ENCODE measurements at regions not wholly inside any gene's neighbourhood (a gene's known extent, or its start where the extent isn't known, plus 50 kb on each side); places are given as distances from the start of the nearest gene placed in this dataset.

- H3K9me3 Mint-ChIP-seq (ENCODE audit: unreplicated experiment): no peaks in the 10 kb centered on the region
- no peak overlapping the region for H3K27ac Mint-ChIP-seq (ENCODE audit: unreplicated experiment)
- no peaks in the 10 kb centered on the region for H3K36me3 Mint-ChIP-seq (ENCODE audit: unreplicated experiment)
- no peak for TF ChIP-seq CTCF (IDR thresholded peaks at IDR 0.05)
- no peaks in the 10 kb centered on the region for H3K4me1 Mint-ChIP-seq (ENCODE audit: unreplicated experiment)
- no peaks in the 10 kb centered on the region for H3K27me3 Mint-ChIP-seq (ENCODE audit: unreplicated experiment)
- no peak for DNase-seq (ENCODE audit: extremely low spot score, unreplicated experiment)
- H3K4me3 Mint-ChIP-seq (ENCODE audit: unreplicated experiment): no peak overlapping the region
These were observed 1023.3 kb upstream of the TENM3 start for GRCh38 chr4:181219783-181220416.

- Mint-ChIP-seq H3K36me3 (ENCODE audit: unreplicated experiment) (no peaks in the 10 kb centered on the region), H3K9me3 (ENCODE audit: unreplicated experiment) (no peaks in the 10 kb centered on the region), H3K27me3 (ENCODE audit: unreplicated experiment) (no peaks in the 10 kb centered on the region), H3K4me3 (ENCODE audit: unreplicated experiment) (no peak overlapping the region), H3K4me1 (ENCODE audit: unreplicated experiment) (no peaks in the 10 kb centered on the region), H3K27ac (ENCODE audit: unreplicated experiment) (no peak overlapping the region)
- no peak for TF ChIP-seq CTCF (IDR thresholded peaks at IDR 0.05)
- no peak for DNase-seq (ENCODE audit: extremely low spot score, unreplicated experiment)
These were observed 1018.4 kb upstream of the TENM3 start for GRCh38 chr4:181224852-181225251.

DNA sequence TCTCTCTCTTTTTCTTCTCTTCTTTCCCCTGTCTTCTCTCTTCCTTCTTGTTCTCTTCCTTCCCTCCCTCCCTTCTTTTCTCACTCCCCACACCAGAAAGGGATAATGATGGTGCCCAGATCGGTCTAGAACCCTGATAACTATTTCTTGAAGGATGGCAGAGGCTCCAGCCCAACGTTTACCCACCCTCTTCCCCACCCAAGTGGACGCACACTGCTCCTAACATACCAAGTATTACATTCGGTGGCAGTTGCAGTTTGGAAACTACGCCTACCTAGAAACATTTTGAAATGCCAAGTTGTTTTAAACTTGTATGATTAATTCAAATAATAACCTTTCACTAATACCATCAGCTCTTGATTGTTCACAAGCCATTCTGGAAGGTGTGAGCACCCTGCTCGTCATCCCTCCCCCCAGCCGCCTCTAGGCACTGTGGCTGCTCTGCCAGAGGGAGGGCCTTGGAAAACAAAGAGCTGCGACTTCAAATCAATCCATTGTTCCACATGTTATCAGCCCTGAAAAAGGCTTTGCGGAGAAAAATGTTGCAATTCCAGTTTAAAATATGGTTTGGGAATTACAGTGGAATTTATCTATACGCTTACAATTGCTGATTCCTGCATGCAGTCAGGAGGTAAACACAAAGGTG lies 1017.5 kb upstream of the TENM3 start:
- no peaks in the 10 kb centered on the region for H3K4me1 Mint-ChIP-seq (ENCODE audit: unreplicated experiment)
- H3K4me3 Mint-ChIP-seq (ENCODE audit: unreplicated experiment): no peak overlapping the region
- no peak overlapping the region for H3K27ac Mint-ChIP-seq (ENCODE audit: unreplicated experiment)
- no peaks in the 10 kb centered on the region for H3K9me3 Mint-ChIP-seq (ENCODE audit: unreplicated experiment)
- H3K36me3 Mint-ChIP-seq (ENCODE audit: unreplicated experiment): no peaks in the 10 kb centered on the region
- no peak for TF ChIP-seq CTCF (IDR thresholded peaks at IDR 0.05)
- no peaks in the 10 kb centered on the region for H3K27me3 Mint-ChIP-seq (ENCODE audit: unreplicated experiment)
- DNase-seq (ENCODE audit: extremely low spot score, unreplicated experiment): no peak

DNA sequence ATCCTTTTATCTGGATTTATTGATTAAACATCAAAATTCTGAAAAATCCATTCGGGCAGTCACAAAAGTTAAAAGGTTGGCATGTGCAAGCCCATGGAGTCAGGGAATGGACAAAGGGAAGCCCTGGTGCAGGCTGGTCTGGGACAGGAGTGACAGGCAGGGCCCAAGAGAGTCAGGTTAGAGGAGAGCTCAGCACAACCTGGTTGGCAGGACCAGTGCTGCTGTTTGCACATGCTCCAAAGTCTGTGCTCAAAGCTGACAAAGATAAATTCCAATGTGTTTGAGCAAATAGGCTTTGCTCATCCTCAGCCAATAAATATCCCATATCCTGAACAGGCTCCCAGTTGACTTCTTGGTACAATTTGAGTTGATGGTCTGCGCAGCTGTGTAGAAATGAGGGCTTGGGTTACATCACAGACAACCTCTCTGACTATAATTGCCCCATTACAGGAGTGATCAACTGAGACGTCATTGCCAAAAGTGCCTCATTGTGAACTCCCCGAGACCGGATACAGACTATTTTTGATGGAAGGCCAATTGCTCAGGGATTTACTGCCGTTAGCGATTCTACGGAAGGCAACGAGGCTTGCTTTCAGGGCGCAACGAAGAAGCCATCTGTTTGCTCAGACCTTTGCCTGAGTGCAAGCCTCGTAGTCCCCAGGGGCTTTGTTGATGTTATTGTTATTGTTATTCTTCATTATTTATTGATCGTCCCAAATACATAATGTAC lies 1008.1 kb upstream of the TENM3 start:
- no peaks in the 10 kb centered on the region for H3K36me3 Mint-ChIP-seq (ENCODE audit: unreplicated experiment)
- H3K4me1 Mint-ChIP-seq (ENCODE audit: unreplicated experiment): no peaks in the 10 kb centered on the region
- H3K27me3 Mint-ChIP-seq (ENCODE audit: unreplicated experiment): no peaks in the 10 kb centered on the region
- H3K4me3 Mint-ChIP-seq (ENCODE audit: unreplicated experiment): no peak overlapping the region
- peaks cover 5% of the 10 kb centered on the region for H3K9me3 Mint-ChIP-seq (ENCODE audit: unreplicated experiment)
- DNase-seq (ENCODE audit: extremely low spot score, unreplicated experiment): no peak
- TF ChIP-seq CTCF (IDR thresholded peaks at IDR 0.05): no peak
- H3K27ac Mint-ChIP-seq (ENCODE audit: unreplicated experiment): no peak overlapping the region

DNA sequence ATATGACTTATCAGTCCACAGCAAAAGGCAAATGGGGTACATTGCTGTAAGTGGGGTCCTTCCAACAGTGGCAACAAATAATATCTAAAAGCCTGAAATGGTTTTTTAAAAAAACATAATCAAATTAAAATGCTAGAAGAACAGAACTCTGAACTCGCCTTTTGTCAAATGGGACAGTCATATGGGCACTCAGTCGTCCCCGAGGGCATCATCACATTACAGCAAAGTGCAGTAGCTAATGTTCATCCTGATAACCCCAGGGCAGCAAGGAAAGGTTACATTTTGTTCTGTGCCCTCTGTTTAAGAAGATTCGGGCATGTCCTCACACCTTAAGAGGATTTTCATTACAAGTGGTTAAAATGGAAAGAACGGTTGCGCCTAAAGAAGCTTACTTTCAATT lies 997.9 kb upstream of the TENM3 start:
- H3K36me3 Mint-ChIP-seq (ENCODE audit: unreplicated experiment): no peaks in the 10 kb centered on the region
- no peaks in the 10 kb centered on the region for H3K9me3 Mint-ChIP-seq (ENCODE audit: unreplicated experiment)
- peaks cover 2% of the 10 kb centered on the region for H3K27me3 Mint-ChIP-seq (ENCODE audit: unreplicated experiment)
- no peak for TF ChIP-seq CTCF (IDR thresholded peaks at IDR 0.05)
- H3K4me3 Mint-ChIP-seq (ENCODE audit: unreplicated experiment): no peak overlapping the region
- no peak overlapping the region for H3K27ac Mint-ChIP-seq (ENCODE audit: unreplicated experiment)
- DNase-seq (ENCODE audit: extremely low spot score, unreplicated experiment): no peak
- H3K4me1 Mint-ChIP-seq (ENCODE audit: unreplicated experiment): no peaks in the 10 kb centered on the region

Data from osteocyte (in vitro differentiated cells).